Thymus (tissue), 11 donors: ENCODE measurements at regions not wholly inside any gene's neighbourhood (a gene's known extent, or its start where the extent isn't known, plus 50 kb on each side); places are given as distances from the start of the nearest gene placed in this dataset.
A peak's percentile ranks its signal among the peaks of the same experiment; 100 is the strongest.

Source experiments
- DNase-seq, 9 donors: peaks; one replicate each; pipeline ENCODE4 v3.0.0-alpha.2; 2013; ENCODE audit warnings: low spot score in 9 of 9, low read depth in 6 of 9, missing footprints in 1 of 9
- H3K27ac ChIP-seq, 2 donors: one replicate each; pipeline ENCODE4 v1.5.1; 2013; ENCODE audit warnings: control low read depth in 1 of 2, low read depth in 1 of 2, low read length in 1 of 2, mild to moderate bottlenecking in 1 of 2, moderate library complexity in 1 of 2
- H3K27me3 ChIP-seq, 2 donors: one replicate each; pipeline ENCODE4 v1.5.1; 2013; ENCODE audit warnings: low read length in 1 of 2; ENCODE audit not compliant: control insufficient read depth in 2 of 2, insufficient read depth in 1 of 2
- H3K36me3 ChIP-seq, 2 donors: one replicate each; pipeline ENCODE4 v1.5.1; 2013; ENCODE audit warnings: low read length in 1 of 2, mild to moderate bottlenecking in 1 of 2, moderate library complexity in 1 of 2; ENCODE audit not compliant: control insufficient read depth in 2 of 2, insufficient read depth in 2 of 2
- H3K4me1 ChIP-seq, 2 donors: one replicate each; pipeline ENCODE4 v1.5.1; 2013; ENCODE audit warnings: low read length in 2 of 2; ENCODE audit not compliant: control insufficient read depth in 2 of 2, insufficient read depth in 2 of 2
- H3K4me3 ChIP-seq, 2 donors: one replicate each; pipeline ENCODE4 v1.5.1; 2013; ENCODE audit warnings: low read length in 2 of 2, control low read depth in 1 of 2, mild to moderate bottlenecking in 1 of 2
- H3K9me3 ChIP-seq, 2 donors: one replicate each; pipeline ENCODE4 v1.5.1; 2013; ENCODE audit warnings: low read length in 1 of 2, mild to moderate bottlenecking in 1 of 2; ENCODE audit not compliant: control insufficient read depth in 2 of 2, insufficient read depth in 1 of 2
- WGBS: extraction: QIAGEN DNeasy Blood & Tissue Kit; methylation state at CpG from one replicate; pipeline ENCODE4 v1.1.7; 2013; 5-methylcytosine and 5-hydroxymethylcytosine counted together
- donor health status: healthy.

DNA sequence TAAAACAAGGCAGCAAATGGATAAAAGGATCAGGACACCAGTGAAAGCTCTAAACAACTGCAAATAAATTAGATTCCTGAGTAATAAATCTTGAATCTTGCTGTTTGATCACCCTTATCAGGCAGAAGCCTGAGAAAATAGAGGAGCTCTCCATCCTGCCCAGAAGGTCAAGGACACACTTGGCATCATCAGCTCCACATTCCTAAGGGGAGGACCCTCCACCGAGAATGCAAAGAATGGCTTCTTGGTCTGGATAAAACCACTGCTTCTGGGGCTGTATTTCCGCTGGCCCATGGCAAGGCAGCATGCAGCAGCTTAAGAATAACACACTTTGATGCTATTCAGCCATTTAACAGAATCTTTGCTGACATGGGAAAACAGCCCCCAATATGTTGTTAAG, 108.9 kb upstream of the TSC22D2 start:
- no peaks in the 10 kb centered on the region for H3K36me3 ChIP-seq
- H3K4me1 ChIP-seq: no peaks in the 10 kb centered on the region
- H3K4me3 ChIP-seq: no peak overlapping the region
- no peak overlapping the region for H3K27ac ChIP-seq
- 94% methylated on average over 2 of the region's 2 CpGs for WGBS
- DNase-seq: no peak
- no peaks in the 10 kb centered on the region for H3K9me3 ChIP-seq
- no peaks in the 10 kb centered on the region for H3K27me3 ChIP-seq

DNA sequence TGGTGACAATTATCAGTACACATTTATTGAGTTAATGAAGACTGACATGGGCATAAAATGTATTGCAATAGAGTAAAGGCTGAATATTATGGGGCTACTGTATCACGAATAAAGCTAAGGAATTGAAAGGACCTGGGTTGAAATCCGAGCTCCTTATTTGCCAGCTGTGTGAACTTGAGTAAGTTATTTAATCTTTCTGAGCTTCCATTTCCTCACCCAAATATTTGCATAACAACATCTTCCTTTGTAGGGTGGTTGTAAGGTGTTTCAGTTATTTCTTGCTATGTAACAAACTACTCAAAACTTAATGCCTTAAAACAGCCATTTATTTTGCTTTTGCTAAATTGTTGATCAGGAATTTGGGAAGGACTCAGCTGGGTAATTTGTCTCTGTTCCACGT, 111.1 kb upstream of the TSC22D2 start:
- Histone ChIP-seq H3K4me1 (no peaks in the 10 kb centered on the region), H3K27ac (no peak overlapping the region)
- 92% methylated on average over 3 of the region's 3 CpGs for WGBS

DNA sequence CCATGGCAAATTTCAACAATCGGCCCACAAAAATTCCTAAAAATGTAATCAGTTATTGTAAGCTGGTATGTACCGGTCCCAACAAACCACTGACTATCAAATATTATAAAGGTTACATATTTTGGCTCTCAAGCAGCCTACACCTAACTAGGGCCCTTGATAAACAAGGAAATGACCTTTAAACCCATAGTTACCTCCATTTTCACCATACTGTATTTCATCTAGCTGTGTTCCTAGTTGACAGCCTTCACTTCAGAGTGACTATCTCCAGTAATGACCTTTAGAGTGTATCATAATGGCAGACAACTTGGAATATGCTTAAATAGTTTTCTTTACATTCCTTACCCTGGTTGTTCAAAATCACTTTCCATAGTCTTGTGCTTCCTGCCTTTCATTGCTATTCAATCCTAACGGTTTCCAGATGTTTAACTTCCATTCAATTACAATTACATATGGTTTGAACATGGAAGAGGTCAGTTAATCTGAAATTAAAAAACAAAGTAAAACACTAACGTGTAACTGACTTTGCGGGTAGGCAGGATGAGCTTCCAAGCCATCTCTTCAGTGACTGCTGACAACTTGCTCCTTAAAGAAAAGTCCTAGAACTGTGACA, 111.9 kb upstream of the TSC22D2 start:
- Histone ChIP-seq H3K4me1 (no peaks in the 10 kb centered on the region), H3K27ac (no peak overlapping the region), H3K27me3 (no peaks in the 10 kb centered on the region), H3K36me3 (no peaks in the 10 kb centered on the region), H3K9me3 (no peaks in the 10 kb centered on the region), H3K4me3 (no peak overlapping the region)
- WGBS: 97% methylated on average over 5 of the region's 5 CpGs
- DNase-seq: no peak

More for the DNA sequence above, 111.1 kb upstream of the TSC22D2 start:
- H3K9me3 ChIP-seq: no peaks in the 10 kb centered on the region
- no peaks in the 10 kb centered on the region for H3K27me3 ChIP-seq
- no peaks in the 10 kb centered on the region for H3K36me3 ChIP-seq
- H3K4me3 ChIP-seq: no peak overlapping the region
- no peak for DNase-seq

GRCh38 chr3:150293401-150294001, 114.6 kb upstream of the TSC22D2 start:
- H3K36me3 ChIP-seq: no peaks in the 10 kb centered on the region
- DNase-seq: no peak
- 81% methylated on average over 7 of the region's 7 CpGs for WGBS
- no peaks in the 10 kb centered on the region for H3K9me3 ChIP-seq
- H3K27ac ChIP-seq: no peak overlapping the region
- no peaks in the 10 kb centered on the region for H3K4me1 ChIP-seq
- H3K27me3 ChIP-seq: no peaks in the 10 kb centered on the region
- H3K4me3 ChIP-seq: no peak overlapping the region

GRCh38 chr3:150292891-150293290, 115.2 kb upstream of the TSC22D2 start:
- H3K27me3 ChIP-seq: no peaks in the 10 kb centered on the region
- no peak for DNase-seq
- H3K4me3 ChIP-seq: no peak overlapping the region
- no peak overlapping the region for H3K27ac ChIP-seq
- no peaks in the 10 kb centered on the region for H3K9me3 ChIP-seq
- WGBS: 98% methylated on average over 4 of the region's 4 CpGs
- H3K36me3 ChIP-seq: no peaks in the 10 kb centered on the region
- H3K4me1 ChIP-seq: no peaks in the 10 kb centered on the region

- H3K4me3 ChIP-seq: no peak overlapping the region
- no peak overlapping the region for H3K27ac ChIP-seq
- no peaks in the 10 kb centered on the region for H3K4me1 ChIP-seq
- no peaks in the 10 kb centered on the region for H3K36me3 ChIP-seq
- H3K9me3 ChIP-seq: no peaks in the 10 kb centered on the region
- no peak for DNase-seq
- no peaks in the 10 kb centered on the region for H3K27me3 ChIP-seq
Measured at GRCh38 chr3:150291515-150291914, 116.6 kb upstream of the TSC22D2 start.

DNA sequence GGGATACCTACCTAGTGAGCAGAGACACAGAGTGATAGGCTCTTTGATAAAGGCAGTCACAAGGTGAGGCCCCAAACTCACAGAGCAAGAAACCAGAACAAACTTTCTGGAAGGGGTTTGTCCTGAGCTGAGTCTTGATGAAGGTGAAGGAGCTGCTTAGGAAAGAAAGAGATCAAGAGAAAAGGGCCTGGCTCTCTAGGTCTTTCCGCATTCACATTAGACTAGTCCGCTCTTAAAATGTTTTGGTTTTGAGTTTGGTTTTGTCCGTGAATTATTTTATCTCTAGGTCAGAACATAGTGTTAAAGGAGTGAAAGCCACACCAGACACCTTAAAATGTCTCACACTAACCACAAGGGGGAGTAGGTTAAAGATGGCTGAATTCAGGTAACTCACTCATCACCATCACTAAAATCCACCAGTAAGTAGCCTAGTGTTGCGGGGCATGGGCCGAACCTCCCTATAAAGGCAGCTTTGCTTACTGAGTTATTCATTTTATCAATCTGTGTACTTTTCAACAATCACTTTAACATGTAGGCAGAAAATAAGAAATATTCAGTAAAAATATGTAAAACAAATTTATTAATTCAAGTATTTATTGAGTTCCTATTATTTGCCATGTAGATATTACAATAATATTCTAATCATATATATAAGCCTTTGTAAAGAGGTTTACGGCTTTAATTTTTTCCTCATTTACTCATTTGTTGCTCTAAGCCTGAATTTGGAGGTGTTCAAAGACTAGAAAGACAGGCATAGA, 121.5 kb upstream of the TSC22D2 start:
- H3K4me1 ChIP-seq: no peaks in the 10 kb centered on the region
- peak in 7 of 9 donors; percentile 6 to 49 (median 15) for DNase-seq
- H3K27me3 ChIP-seq: no peaks in the 10 kb centered on the region
- no peaks in the 10 kb centered on the region for H3K9me3 ChIP-seq
- no peak overlapping the region for H3K27ac ChIP-seq
- WGBS: 69% methylated on average over 6 of the region's 6 CpGs
- no peaks in the 10 kb centered on the region for H3K36me3 ChIP-seq
- H3K4me3 ChIP-seq: no peak overlapping the region

DNA sequence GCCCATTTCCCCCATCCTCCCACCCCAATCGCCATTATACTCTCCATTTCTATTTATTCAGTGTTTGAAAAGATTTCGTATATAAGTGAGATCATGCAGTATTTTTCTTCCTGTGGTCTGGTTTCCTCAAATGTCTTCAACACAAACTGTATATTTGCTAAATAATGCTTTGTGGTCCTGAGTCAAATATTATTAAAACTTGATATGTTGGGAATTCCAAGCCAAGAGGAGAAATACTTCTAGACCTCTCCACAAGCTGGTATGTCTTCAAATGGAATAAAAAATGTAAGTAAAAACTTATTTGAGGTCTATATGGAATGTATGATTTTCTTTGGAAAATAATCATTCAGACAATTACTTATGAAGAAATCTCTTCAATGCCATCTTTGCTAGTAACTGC, 122.5 kb upstream of the TSC22D2 start:
- WGBS: 96% methylated on average over 2 of the region's 2 CpGs

GRCh38 chr3:150278843-150279381, 129.2 kb upstream of the TSC22D2 start:
- DNase-seq: no peak
- no peaks in the 10 kb centered on the region for H3K27me3 ChIP-seq
- no peaks in the 10 kb centered on the region for H3K36me3 ChIP-seq
- 90% methylated on average over 7 of the region's 7 CpGs for WGBS
- H3K9me3 ChIP-seq: no peaks in the 10 kb centered on the region
- H3K4me3 ChIP-seq: no peak overlapping the region
- no peak overlapping the region for H3K27ac ChIP-seq
- no peaks in the 10 kb centered on the region for H3K4me1 ChIP-seq

More for the DNA sequence above, 122.5 kb upstream of the TSC22D2 start:
- Histone ChIP-seq H3K9me3 (no peaks in the 10 kb centered on the region), H3K27ac (no peak overlapping the region), H3K4me1 (no peaks in the 10 kb centered on the region), H3K4me3 (no peak overlapping the region), H3K27me3 (no peaks in the 10 kb centered on the region), H3K36me3 (no peaks in the 10 kb centered on the region)
- no peak for DNase-seq
